HG03469 (cell line): ENCODE measurements at regions not wholly inside any gene's neighbourhood (a gene's known extent, or its start where the extent isn't known, plus 50 kb on each side); places are given as distances from the start of the nearest gene placed in this dataset.
"Not testable (repeated sequence)": the region's sequence is repeated elsewhere in the genome, so short reads cannot be mapped to it uniquely, and the experiment has no call there.

Source experiments
- ATAC-seq: cut with Tn5 transposase; IDR thresholded peaks from one replicate; pipeline ENCODE4 v1.9.1; 2021; ENCODE audit warnings: mild to moderate bottlenecking, moderate library complexity, moderate number of reproducible peaks; ENCODE audit not compliant: unreplicated experiment

GRCh38 chr18:70640336-70640887 is 351.6 kb downstream of the SOCS6 start:
- ATAC-seq = no peak

- ATAC-seq = no peak
These were observed 348.1 kb downstream of the SOCS6 start for GRCh38 chr18:70636991-70637390.

GRCh38 chr18:70634576-70635147 is 345.8 kb downstream of the SOCS6 start:
- ATAC-seq = no peak

- ATAC-seq = no peak
These were observed 338.4 kb downstream of the SOCS6 start for GRCh38 chr18:70627182-70627802.

DNA sequence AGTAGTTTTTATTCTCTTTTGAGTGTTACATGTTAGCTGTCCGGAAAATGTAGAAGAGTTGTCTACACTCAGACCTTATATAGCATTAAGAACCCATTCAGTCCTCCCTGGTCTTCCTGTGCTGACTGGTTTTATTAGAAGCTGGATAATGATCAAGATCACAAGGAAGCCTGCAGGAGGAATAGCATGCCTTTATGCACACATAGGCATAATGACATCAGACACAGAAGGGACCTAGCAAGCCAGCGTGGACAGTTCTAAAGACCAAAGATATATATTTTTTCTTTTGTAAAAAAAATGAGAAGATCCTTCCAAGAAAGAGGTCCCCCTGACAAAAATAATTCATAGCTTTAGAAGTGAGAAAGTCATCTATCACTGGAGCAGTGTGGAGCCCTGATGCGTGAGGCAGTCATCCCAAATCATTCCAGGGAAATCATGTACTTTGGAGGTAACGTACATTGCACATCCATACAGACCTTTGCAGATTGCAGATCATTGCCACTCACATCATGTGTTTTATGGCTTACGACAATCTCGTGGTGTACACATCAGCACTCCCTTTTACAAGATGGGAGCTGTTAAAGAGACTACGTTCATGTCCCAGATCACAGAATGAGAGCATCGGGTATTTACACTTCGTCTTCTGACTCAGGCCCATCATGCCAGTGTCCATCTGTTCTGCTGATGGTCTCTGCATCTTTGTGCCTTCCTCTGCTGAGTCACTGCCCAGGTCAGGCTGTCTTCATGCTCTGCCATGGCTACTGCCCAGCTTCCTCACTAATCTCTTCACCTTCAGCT is 334.0 kb downstream of the SOCS6 start:
- no peak for ATAC-seq

- ATAC-seq = no peak
These were observed 332.9 kb downstream of the SOCS6 start for GRCh38 chr18:70621710-70622109.

DNA sequence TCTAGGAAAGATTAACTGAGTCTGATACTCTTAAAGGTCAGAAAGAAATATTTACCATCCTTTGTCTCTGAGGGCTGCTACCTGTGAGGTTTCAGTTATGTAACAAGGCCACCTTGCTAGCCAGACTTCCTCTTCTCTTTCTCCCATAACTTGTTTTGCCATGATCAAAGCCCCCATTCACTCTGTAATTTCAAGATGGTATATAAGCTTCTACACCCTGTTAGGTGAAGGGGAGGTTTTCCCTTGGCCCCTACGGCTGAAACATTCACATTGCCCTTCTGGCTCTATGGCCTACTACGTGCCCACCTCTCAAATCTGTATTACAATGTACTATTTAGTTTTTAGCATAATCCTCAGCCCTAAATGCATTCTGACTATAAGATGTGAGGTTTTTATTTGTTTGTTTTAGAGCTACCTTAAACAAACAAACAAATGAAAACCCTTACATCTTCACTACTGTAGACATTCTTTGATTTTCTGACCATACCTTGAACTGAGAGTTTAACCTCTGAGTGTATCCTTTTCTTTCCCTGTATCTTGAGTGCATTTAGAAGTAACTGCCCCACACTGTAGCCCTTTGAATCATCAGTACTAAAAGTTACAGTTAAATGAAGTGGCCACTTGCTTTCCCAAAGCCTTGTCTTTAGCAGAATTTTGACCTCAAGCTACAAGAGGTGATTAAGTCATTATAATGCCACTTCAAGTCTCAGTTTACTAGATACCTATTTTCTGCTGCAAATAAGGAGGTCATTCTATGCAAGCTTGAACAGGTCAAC is 332.2 kb downstream of the SOCS6 start:
- ATAC-seq = no peak

- no peak for ATAC-seq
These were observed 328.3 kb downstream of the SOCS6 start for GRCh38 chr18:70617020-70617763.

DNA sequence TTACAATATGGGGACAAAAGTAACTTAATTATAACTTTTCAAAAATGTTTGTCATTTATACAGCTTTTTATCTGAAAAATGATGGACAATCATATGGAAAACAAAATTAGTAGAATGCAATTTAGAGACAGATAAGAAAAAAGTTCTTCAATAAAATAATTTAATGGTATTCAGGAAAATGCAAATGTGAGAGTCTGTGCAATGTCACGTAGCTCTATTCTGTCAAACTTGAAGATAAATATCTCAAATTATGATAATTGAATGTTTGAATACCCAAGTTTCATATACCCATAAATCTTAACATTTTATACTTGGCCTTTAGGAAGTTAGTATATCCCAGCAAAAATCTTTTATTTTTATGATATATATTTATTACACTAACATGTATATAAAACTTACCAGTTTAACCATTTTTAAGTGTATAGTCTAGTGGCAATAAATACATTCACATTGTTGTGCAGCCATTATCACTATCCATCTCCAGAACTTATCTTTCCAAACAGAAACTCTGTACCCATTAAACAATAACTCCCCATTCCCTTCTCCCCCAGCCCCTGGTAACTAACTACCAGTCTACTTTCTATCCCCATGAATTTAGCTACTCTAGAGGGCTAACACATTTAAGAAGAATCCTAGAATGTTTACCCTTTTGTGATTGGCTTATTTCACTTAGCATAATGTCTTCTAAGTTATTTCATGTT is 311.5 kb downstream of the SOCS6 start:
- ATAC-seq = no peak

GRCh38 chr18:70598406-70598805 is 309.6 kb downstream of the SOCS6 start:
- no peak for ATAC-seq

DNA sequence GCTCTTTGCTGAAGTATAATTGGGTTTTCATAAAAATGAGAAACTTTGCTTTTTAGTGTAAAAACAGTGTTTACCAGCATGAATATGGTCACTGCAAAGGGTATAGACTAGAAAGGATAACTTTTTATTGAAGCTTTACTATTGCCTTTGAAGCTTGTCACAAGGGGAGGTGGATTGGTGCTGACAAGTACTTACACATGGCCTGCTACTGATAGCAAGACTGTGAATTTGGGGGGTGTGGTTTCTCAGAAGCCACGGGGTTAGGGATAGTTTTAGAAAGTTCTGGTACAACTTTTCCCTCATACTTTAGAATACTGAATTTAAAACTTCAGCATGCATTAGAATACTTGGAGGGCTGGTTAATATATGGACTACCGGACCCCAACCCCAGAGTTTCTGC is 294.1 kb downstream of the SOCS6 start:
- no peak for ATAC-seq

DNA sequence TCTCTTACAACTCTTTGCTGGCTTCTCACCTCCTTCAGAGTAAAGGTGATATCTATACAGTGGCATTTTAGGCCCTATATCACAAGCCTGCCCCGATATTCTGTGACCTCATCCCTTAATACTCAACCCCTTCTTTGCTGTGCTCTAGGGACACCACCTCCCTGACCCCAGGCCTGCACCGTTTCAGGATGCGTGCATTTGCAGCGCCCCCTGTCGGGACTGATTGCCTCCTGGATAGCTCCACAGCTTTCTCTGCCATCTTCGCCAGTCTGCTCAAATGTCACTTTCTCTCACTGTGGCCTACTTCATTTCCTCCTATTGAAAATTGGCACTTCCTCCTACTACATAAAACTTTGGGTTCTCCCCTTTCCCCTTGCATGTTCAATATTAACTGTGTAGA is 289.6 kb downstream of the SOCS6 start:
- no peak for ATAC-seq

DNA sequence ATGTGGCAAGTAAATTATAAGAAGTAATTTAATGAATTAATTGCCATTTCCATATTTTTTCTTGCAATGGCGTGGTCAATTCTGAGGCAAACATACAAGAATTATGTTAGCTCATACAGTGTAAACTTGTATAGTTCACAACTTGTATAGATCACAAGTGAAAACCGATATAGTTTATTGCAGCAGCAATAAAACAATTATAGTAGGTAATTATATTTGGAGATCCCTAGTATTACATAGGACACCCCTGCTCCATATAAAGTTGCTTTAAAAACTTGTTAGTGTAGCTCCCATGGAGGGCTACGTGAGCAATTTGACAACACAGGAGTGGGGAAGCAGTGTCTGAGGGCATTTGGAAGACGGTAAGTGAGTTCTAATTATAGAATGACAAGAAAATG is 288.2 kb downstream of the SOCS6 start:
- ATAC-seq = no peak

- no peak for ATAC-seq
These were observed 287.6 kb downstream of the SOCS6 start for GRCh38 chr18:70576276-70577022.

- ATAC-seq = not testable (repeated sequence)
These were observed 286.1 kb downstream of the SOCS6 start for GRCh38 chr18:70574951-70575350.

GRCh38 chr18:70569647-70570046 is 280.8 kb downstream of the SOCS6 start:
- ATAC-seq = not testable (repeated sequence)

- ATAC-seq = no peak
These were observed 270.6 kb downstream of the SOCS6 start for GRCh38 chr18:70559446-70559845.

GRCh38 chr18:70558371-70558770 is 269.5 kb downstream of the SOCS6 start:
- ATAC-seq = no peak

GRCh38 chr18:70554854-70555445 is 266.1 kb downstream of the SOCS6 start:
- no peak for ATAC-seq
